IMR-90 (cell line): ENCODE measurements at regions not wholly inside any gene's neighbourhood (a gene's known extent, or its start where the extent isn't known, plus 50 kb on each side); places are given as distances from the start of the nearest gene placed in this dataset.

Source experiments
- ATAC-seq: fragments of 200-7000 bp; cut with Tn5 transposase; 2 replicates; pipeline ENCODE4 v1.9.1; 2020; ENCODE audit warnings: low read depth, mild to moderate bottlenecking, moderate library complexity
- BruUV-seq: library from RNA; stranded (reverse); fragments of 400-500 nt; replicated peaks from 2 replicates; lab custom pipeline; 2021; lab: Mats Ljungman, UMichigan
- CTCF ChIA-PET: fragments of 300-600 bp; formaldehyde crosslinking; extraction: SDS; loops from one replicate; lab custom pipeline; 2021; ENCODE audit warnings: antibody characterized with exemption; lab: Yijun Ruan, JAX
- POLR2A ChIA-PET: fragments of 300-600 bp; sonication (Branson Sonifier 250); formaldehyde crosslinking; loops from one replicate; lab custom pipeline; 2022; ENCODE audit warnings: antibody characterized with exemption; ENCODE audit not compliant: unreplicated experiment; lab: Charles Lee
- DNase-seq: peaks from one replicate; pipeline ENCODE4 v3.0.0; 2013
- H2AFZ ChIP-seq: replicated peaks from 2 replicates; pipeline ENCODE3; 2013; ENCODE audit warnings: low read length, mild to moderate bottlenecking; ENCODE audit not compliant: poor library complexity
- H2AK5ac ChIP-seq: 2 replicates; pipeline ENCODE4 v1.6.1; 2013; ENCODE audit warnings: low read depth, low read length, inconsistent platforms
- H2AK9ac ChIP-seq: replicated peaks from 2 replicates; pipeline ENCODE3; 2013; ENCODE audit warnings: mild to moderate bottlenecking, low read depth, low read length, moderate library complexity; ENCODE audit not compliant: poor library complexity
- H2BK120ac ChIP-seq: 2 replicates; pipeline ENCODE4 v1.6.1; 2013; ENCODE audit warnings: low read depth, low read length, inconsistent platforms
- H2BK15ac ChIP-seq: 3 replicates; pipeline ENCODE4 v1.6.1; 2013; ENCODE audit warnings: low read depth, low read length, inconsistent platforms
- H2BK20ac ChIP-seq: 2 replicates; pipeline ENCODE4 v1.6.1; 2013; ENCODE audit warnings: low read depth, mild to moderate bottlenecking, inconsistent platforms, low read length, moderate library complexity
- H2BK5ac ChIP-seq: 2 replicates; pipeline ENCODE4 v1.6.1; 2013; ENCODE audit warnings: mild to moderate bottlenecking, low read depth, low read length, inconsistent platforms; ENCODE audit not compliant: poor library complexity, severe bottlenecking
- H3K14ac ChIP-seq: replicated peaks from 2 replicates; pipeline ENCODE4 v1.6.1; 2013; ENCODE audit warnings: low read depth, low read length, inconsistent platforms
- H3K18ac ChIP-seq: 2 replicates; pipeline ENCODE4 v1.6.1; 2013; ENCODE audit warnings: low read depth, low read length, control low read depth
- H3K23ac ChIP-seq: 2 replicates; pipeline ENCODE4 v1.6.1; 2013; ENCODE audit warnings: low read depth, low read length, inconsistent platforms
- H3K27ac ChIP-seq: 2 replicates; pipeline ENCODE4 v1.5.1; 2013; ENCODE audit warnings: mild to moderate bottlenecking, control low read depth, low read length; ENCODE audit not compliant: insufficient read depth
- H3K27me3 ChIP-seq: 2 replicates; pipeline ENCODE4 v1.6.1; 2013; ENCODE audit warnings: low read length; ENCODE audit not compliant: control insufficient read depth, insufficient read depth
- H3K36me3 ChIP-seq: 2 replicates; pipeline ENCODE4 v1.6.1; 2013; ENCODE audit warnings: low read length, mixed read lengths; ENCODE audit not compliant: control insufficient read depth, insufficient read depth
- H3K4ac ChIP-seq: 2 replicates; pipeline ENCODE4 v1.6.1; 2013; ENCODE audit warnings: low read depth, low read length, inconsistent platforms
- H3K4me1 ChIP-seq: 2 replicates; pipeline ENCODE4 v1.6.1; 2013; ENCODE audit warnings: low read length, mixed read lengths; ENCODE audit not compliant: control insufficient read depth, insufficient read depth
- H3K4me2 ChIP-seq: 2 replicates; pipeline ENCODE4 v1.6.1; 2013; ENCODE audit warnings: low read depth, mild to moderate bottlenecking, control low read depth, low read length, moderate library complexity
- H3K4me3 ChIP-seq: 2 replicates; pipeline ENCODE4 v1.5.1; 2013; ENCODE audit warnings: low read depth, mild to moderate bottlenecking, control low read depth, low read length, moderate library complexity; ENCODE audit not compliant: insufficient read depth
- H3K56ac ChIP-seq: 2 replicates; pipeline ENCODE4 v1.6.1; 2013; ENCODE audit warnings: low read length, inconsistent platforms; ENCODE audit not compliant: insufficient read depth; ENCODE audit errors: extremely low read depth
- H3K79me1 ChIP-seq, 2 experiments: 2 replicates each; pipeline ENCODE4 v1.6.1; 2013; ENCODE audit warnings: low read length in 2 of 2, inconsistent platforms in 1 of 2, low read depth in 1 of 2
- H3K9ac ChIP-seq: 2 replicates; pipeline ENCODE4 v1.6.1; 2013; ENCODE audit warnings: low read depth, low read length, control low read depth
- H3K9me1 ChIP-seq: 2 replicates; pipeline ENCODE4 v1.6.1; 2013; ENCODE audit warnings: low read length, inconsistent platforms; ENCODE audit not compliant: insufficient read depth
- H3K9me3 ChIP-seq: 2 replicates; pipeline ENCODE4 v1.6.1; 2013; ENCODE audit warnings: low read length; ENCODE audit not compliant: control insufficient read depth, insufficient read depth
- H4K20me1 ChIP-seq: 2 replicates; pipeline ENCODE4 v1.6.1; 2013; ENCODE audit warnings: low read length, inconsistent platforms; ENCODE audit not compliant: insufficient read depth
- H4K5ac ChIP-seq: 2 replicates; pipeline ENCODE4 v1.6.1; 2013; ENCODE audit warnings: mild to moderate bottlenecking, low read depth, low read length, control low read depth
- H4K8ac ChIP-seq, 2 experiments: 2 replicates each; pipeline ENCODE4 v1.6.1; 2013; ENCODE audit warnings: low read depth in 2 of 2, low read length in 2 of 2, control low read depth in 1 of 2, inconsistent platforms in 1 of 2
- H4K91ac ChIP-seq: 2 replicates; pipeline ENCODE4 v1.6.1; 2013; ENCODE audit warnings: low read depth, low read length, inconsistent platforms; ENCODE audit not compliant: insufficient read depth
- CEBPB ChIP-seq: IDR thresholded peaks from 2 replicates; pipeline ENCODE4 v1.6.1; 2012; ENCODE audit warnings: low read depth, low read length, improper control_type of control experiment
- MAFK ChIP-seq: IDR thresholded peaks from 2 replicates; pipeline ENCODE4 v1.6.1; 2012; ENCODE audit warnings: low read depth, low read length, improper control_type of control experiment
- MXI1 ChIP-seq: IDR thresholded peaks from 2 replicates; pipeline ENCODE4 v1.6.1; 2012; ENCODE audit warnings: low read depth, mild to moderate bottlenecking, low read length, moderate library complexity, borderline replicate concordance
- RAD21 ChIP-seq: IDR thresholded peaks from 2 replicates; pipeline ENCODE4 v1.6.1; 2012; ENCODE audit warnings: low read length, improper control_type of control experiment
- RCOR1 ChIP-seq: IDR thresholded peaks from 2 replicates; pipeline ENCODE4 v1.6.1; 2012; ENCODE audit warnings: mild to moderate bottlenecking, low read length, improper control_type of control experiment; ENCODE audit not compliant: insufficient replicate concordance
- RFX5 ChIP-seq: IDR thresholded peaks from 2 replicates; pipeline ENCODE4 v1.8.0; 2012; ENCODE audit warnings: low read depth, mild to moderate bottlenecking, low read length, moderate library complexity
- SMC3 ChIP-seq: fragments of 150-350 bp; IDR thresholded peaks from 2 replicates; pipeline ENCODE4 v1.6.1; 2016; ENCODE audit warnings: low read depth, mild to moderate bottlenecking, antibody characterized with exemption, low read length, moderate library complexity
- WGBS, 2 experiments: methylation state at CpG; one replicate each; pipeline versions ENCODE4 v1.1.5 to v1.1.7; 2013; ENCODE audit warnings: missing lambda C conversion rate in 2 of 2; ENCODE audit not compliant: insufficient read length in 1 of 2; ENCODE audit errors: extremely low coverage in 2 of 2; 5-methylcytosine and 5-hydroxymethylcytosine counted together
- dilution Hi-C: fragments of 300-500 bp; cut with HindIII; formaldehyde crosslinking; loops from one replicate; pipeline ENCODE4 v1.14.3; 2018; ENCODE audit warnings: low sequenced_read_pairs; ENCODE audit not compliant: unreplicated experiment
- in situ Hi-C: fragments of 300-500 bp; cut with MboI; formaldehyde crosslinking; loops from 3 replicates; pipeline ENCODE4 v1.14.3; 2019; ENCODE audit warnings: low sequenced_read_pairs, inconsistent platforms, mixed read lengths
- intact Hi-C: fragments of 100-400 bp; cut with micrococcal nuclease; formaldehyde crosslinking; loops from 2 replicates; pipeline ENCODE4 v1.10.0; 2022
- TF ChIP-seq, protein P1 (sequence below): fragments of 150-350 bp; IDR thresholded peaks from 2 replicates; pipeline ENCODE4 v1.6.1; 2016; ENCODE audit warnings: low read depth, mild to moderate bottlenecking, low read length, moderate library complexity, borderline replicate concordance
- TF ChIP-seq, protein P2 (sequence below): conservative IDR thresholded peaks from 2 replicates; pipeline ENCODE4 v1.5.1; 2012; ENCODE audit warnings: mild to moderate bottlenecking, low read depth, low read length, improper control_type of control experiment

DNA sequence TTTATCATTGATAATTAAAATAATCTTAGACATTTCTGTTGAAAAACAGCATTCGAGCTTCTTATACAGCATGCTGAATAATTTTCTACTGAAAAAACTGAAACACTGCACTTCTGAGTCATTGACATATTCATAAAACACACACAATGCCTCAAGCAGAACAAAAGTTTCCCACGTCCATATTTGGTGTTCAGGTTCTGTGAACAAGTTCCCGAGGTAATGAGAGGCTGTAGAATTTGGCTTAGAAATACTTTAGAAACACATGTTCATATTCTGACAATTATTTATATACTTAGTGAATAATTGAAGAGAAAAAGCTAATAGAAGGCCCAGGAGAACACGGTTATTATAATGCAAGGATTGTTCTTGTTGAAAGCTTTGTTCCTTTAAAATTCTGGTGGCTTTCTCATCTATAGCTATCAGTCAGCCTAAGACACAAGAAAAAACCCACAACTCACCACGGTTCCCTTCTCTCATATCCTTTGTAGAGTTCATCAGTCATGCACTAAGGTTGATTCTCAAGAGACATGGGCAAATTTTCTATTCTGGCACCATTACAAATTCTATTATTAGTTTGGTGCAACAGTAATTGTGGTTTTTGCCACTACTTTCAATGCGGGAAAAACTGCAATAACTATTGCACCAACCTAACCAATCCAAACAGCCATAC is 194.4 kb downstream of the TMX3 start:
- no peak overlapping the region for H3K4me2 ChIP-seq
- no peaks in the 10 kb centered on the region for H3K27me3 ChIP-seq
- in situ Hi-C loops (no loop called here), intact Hi-C loops (no loop called here), dilution Hi-C loops (no loop called here)
- H2AK5ac ChIP-seq: no peak overlapping the region
- H4K20me1 ChIP-seq: no peaks in the 10 kb centered on the region
- TF ChIP-seq MAFK: no peak
- TF ChIP-seq RAD21: no peak
- no peak for TF ChIP-seq MXI1
- TF ChIP-seq RCOR1: no peak
- TF ChIP-seq, protein P1, sequence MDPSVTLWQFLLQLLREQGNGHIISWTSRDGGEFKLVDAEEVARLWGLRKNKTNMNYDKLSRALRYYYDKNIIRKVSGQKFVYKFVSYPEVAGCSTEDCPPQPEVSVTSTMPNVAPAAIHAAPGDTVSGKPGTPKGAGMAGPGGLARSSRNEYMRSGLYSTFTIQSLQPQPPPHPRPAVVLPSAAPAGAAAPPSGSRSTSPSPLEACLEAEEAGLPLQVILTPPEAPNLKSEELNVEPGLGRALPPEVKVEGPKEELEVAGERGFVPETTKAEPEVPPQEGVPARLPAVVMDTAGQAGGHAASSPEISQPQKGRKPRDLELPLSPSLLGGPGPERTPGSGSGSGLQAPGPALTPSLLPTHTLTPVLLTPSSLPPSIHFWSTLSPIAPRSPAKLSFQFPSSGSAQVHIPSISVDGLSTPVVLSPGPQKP: no peak
- no peak for TF ChIP-seq SMC3
- TF ChIP-seq, protein P2, sequence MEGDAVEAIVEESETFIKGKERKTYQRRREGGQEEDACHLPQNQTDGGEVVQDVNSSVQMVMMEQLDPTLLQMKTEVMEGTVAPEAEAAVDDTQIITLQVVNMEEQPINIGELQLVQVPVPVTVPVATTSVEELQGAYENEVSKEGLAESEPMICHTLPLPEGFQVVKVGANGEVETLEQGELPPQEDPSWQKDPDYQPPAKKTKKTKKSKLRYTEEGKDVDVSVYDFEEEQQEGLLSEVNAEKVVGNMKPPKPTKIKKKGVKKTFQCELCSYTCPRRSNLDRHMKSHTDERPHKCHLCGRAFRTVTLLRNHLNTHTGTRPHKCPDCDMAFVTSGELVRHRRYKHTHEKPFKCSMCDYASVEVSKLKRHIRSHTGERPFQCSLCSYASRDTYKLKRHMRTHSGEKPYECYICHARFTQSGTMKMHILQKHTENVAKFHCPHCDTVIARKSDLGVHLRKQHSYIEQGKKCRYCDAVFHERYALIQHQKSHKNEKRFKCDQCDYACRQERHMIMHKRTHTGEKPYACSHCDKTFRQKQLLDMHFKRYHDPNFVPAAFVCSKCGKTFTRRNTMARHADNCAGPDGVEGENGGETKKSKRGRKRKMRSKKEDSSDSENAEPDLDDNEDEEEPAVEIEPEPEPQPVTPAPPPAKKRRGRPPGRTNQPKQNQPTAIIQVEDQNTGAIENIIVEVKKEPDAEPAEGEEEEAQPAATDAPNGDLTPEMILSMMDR: no peak
- no peak for TF ChIP-seq RFX5
- no peak for TF ChIP-seq CEBPB
- no peak overlapping the region for H3K4me3 ChIP-seq
- no peak overlapping the region for H4K91ac ChIP-seq
- H3K23ac ChIP-seq: no peak overlapping the region
- no peak overlapping the region for H4K8ac ChIP-seq
- ChIA-PET CTCF (interaction anchor here (1.1 kb wide), 1 partner anchor 12 kb away, joined by 3 read pairs; no protein-coding TSS in a partner anchor), POLR2A (no interaction called here)
- H2BK15ac ChIP-seq: no peak overlapping the region
- H3K9me1 ChIP-seq: peaks cover 3% of the 10 kb centered on the region; the same call in 1 of the 2 replicates
- H2AK9ac ChIP-seq: no peak overlapping the region
- peaks cover 2% of the 10 kb centered on the region; the same call in 1 of the 2 replicates for H3K4me1 ChIP-seq
- DNase-seq (peak; percentile 81), ATAC-seq (peak; percentile 46)
- no peak overlapping the region for H3K27ac ChIP-seq
- H2BK120ac ChIP-seq: no peak overlapping the region
- WGBS, 2 experiments: 80% methylated on average over 1 of the region's 6 CpGs; no CpG with 5 or more reads in 1 of the 2 experiments
- H3K56ac ChIP-seq: no peak overlapping the region
- H3K9ac ChIP-seq: no peak overlapping the region
- no peak overlapping the region for H3K14ac ChIP-seq
- H3K9me3 ChIP-seq: no peaks in the 10 kb centered on the region
- no peak overlapping the region for H2BK5ac ChIP-seq
- no peak overlapping the region for H2BK20ac ChIP-seq
- no peak overlapping the region for H4K5ac ChIP-seq
- no TSS peak for BruUV-seq
- no peaks in the 10 kb centered on the region for H3K79me1 ChIP-seq
- no peak overlapping the region for H3K4ac ChIP-seq
- H2AFZ ChIP-seq: no peak overlapping the region
- no peak overlapping the region; the same call in 1 of the 2 replicates for H3K18ac ChIP-seq
- no peaks in the 10 kb centered on the region for H3K36me3 ChIP-seq
